LNCaP clone FGC (cell line): ENCODE measurements at regions not wholly inside any gene's neighbourhood (a gene's known extent, or its start where the extent isn't known, plus 50 kb on each side); places are given as distances from the start of the nearest gene placed in this dataset.

ENCODE experiments used
- DNase-seq: peaks from one replicate; pipeline ENCODE4 v3.0.0-alpha.2; 2011; ENCODE audit warnings: low read depth
- H3K4me3 ChIP-seq: 2 replicates; pipeline ENCODE4 v1.5.1; 2011; ENCODE audit warnings: mild to moderate bottlenecking, low read depth, low read length, control low read depth
- TF ChIP-seq, protein P1 (sequence below): IDR thresholded peaks from 2 replicates; pipeline ENCODE4 v1.5.1; 2012; ENCODE audit warnings: mild to moderate bottlenecking; ENCODE audit not compliant: control insufficient read depth, insufficient read depth; ENCODE audit errors: extremely low read depth

DNA sequence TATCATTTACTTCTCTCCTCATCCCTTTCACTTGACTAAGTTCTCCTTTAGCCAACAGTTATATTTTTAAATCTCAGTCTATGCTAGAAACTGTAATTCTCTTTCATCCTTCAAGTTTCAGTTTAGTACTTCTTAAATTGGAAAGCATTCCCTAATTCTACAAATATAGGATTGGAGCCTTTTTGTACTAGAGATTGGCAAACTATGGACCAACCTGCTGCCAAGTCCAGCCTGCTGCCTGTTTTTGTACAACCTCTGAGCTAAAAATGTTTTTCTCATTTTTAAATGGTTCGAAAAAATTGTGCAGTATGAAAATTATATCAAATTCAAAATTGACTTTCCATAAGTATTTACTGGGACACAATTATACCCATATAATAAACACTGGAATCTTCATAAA lies 1381.5 kb upstream of the SPRY2 start:
- TF ChIP-seq, protein P1, sequence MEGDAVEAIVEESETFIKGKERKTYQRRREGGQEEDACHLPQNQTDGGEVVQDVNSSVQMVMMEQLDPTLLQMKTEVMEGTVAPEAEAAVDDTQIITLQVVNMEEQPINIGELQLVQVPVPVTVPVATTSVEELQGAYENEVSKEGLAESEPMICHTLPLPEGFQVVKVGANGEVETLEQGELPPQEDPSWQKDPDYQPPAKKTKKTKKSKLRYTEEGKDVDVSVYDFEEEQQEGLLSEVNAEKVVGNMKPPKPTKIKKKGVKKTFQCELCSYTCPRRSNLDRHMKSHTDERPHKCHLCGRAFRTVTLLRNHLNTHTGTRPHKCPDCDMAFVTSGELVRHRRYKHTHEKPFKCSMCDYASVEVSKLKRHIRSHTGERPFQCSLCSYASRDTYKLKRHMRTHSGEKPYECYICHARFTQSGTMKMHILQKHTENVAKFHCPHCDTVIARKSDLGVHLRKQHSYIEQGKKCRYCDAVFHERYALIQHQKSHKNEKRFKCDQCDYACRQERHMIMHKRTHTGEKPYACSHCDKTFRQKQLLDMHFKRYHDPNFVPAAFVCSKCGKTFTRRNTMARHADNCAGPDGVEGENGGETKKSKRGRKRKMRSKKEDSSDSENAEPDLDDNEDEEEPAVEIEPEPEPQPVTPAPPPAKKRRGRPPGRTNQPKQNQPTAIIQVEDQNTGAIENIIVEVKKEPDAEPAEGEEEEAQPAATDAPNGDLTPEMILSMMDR, result no peak
- DNase-seq, result no peak
- H3K4me3 ChIP-seq, result no peak overlapping the region

DNA sequence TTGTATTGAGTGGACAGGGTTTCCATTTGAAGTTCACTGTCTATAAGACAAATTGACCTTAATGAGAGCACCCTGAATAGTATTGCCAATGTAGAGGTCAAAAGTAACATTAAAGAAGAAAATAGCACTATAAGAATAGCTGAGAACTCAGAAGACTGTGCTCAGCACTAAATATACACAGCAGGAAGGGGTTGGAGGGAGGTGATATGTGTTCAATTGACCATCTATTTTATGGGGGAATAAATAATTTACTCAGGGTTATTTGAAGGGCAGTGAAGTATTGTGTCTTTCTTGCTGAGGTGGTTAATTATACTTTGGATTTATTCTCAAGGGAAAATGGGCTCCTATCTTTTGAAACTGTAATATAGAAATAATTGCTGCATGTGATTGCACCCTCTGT lies 1380.5 kb upstream of the SPRY2 start:
- TF ChIP-seq, protein P1, result no peak

DNA sequence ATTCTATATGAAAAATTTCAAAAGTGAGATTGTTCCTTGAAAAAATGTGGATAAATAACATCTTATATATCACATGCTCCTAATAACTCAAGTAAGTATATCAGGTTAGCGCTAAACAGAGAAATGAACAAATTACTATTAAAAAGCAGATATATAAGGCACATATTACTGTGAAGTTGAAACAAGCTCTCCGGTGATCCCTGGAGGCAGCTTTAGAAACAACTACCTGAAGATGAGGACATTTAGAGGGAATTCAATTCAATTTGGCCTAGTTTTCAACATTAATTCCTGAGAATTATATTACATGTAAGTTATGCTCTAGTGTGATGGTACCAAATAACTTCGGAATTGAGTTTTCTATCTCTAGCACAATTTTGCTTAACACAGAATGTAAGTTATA lies 1373.6 kb upstream of the SPRY2 start:
- H3K4me3 ChIP-seq, result no peak overlapping the region
- no peak for DNase-seq
- TF ChIP-seq, protein P1, result no peak

More for the DNA sequence above, 1380.5 kb upstream of the SPRY2 start:
- H3K4me3 ChIP-seq, result no peak overlapping the region
- DNase-seq, result no peak

DNA sequence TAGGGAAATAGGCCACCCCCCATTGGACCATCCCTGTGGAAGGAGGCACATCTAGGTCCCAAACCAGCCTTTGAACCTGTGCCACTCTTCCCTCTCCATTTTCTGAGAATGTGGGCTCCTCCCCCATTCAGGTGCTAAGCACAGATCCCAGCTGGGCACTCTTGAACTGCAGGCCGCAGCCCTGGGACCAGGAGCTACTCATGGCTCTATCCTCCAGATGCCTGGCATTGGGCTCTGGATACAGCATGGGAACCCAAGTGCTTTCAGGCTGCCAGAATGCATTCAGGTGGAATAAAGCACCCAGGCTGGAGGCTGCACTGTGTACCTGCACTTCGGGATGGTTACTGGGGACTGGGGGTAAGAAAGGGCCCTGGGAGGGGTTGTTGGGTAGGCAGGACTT lies 1372.3 kb upstream of the SPRY2 start:
- no peak overlapping the region for H3K4me3 ChIP-seq
- TF ChIP-seq, protein P1, result no peak
- no peak for DNase-seq

DNA sequence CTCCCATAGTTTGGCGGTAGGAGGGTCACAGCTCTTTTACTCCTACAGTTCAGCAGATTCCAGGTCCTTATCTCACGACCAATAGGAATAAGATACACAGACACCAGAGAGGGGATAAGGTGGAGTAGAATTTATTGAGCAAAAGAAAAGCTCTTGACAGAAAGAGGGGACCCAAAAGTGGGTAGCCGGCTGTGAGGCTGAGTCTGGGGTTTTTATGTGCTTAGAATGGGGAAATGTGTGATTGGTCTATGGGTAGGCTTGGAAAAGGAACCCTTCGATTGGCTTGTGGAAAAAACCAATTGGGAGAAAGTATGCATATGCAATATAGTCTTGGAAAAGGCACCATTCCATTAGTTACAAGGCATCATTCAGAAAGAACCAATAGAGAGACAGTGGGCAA lies 1356.9 kb upstream of the SPRY2 start:
- DNase-seq, result no peak
- TF ChIP-seq, protein P1, result no peak
- no peak overlapping the region for H3K4me3 ChIP-seq

DNA sequence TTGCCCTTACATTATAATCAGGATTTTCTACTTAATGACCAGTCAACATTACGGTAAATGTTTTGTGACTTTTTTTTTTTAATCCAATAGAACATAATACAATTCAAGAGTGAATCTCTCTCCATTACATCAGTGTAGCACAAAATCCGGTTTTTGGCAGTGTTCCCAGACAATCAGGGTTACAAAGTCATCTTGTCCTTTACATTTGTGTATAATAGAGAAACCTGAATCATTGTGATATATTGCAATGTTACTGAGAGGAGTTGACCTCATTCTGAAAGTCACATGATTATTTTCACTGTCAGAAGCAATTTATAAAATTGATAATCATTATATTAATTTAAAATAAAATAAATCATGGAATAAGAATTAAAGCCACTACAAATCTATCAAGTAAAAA lies 1346.0 kb upstream of the SPRY2 start:
- TF ChIP-seq, protein P1, result no peak
- no peak overlapping the region for H3K4me3 ChIP-seq
- DNase-seq, result no peak

DNA sequence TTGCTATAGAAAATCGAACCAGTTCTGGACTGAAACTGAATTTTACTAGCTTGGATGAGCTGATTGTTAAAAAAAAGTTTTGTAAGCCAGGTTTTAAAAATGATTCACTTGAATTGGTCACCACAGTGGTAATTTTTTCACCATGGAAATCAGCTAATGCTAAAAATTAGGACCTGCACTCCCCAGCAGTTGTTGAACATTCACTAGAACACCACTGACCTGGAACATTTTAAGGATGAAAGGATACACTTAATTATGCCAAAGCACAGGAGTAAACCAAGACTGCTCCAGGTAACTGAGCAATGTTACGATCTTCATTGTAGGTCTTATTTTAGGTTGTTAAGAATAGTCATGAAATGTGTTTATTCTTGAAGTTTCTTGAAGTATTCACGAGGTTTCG lies 1342.6 kb upstream of the SPRY2 start:
- no peak overlapping the region for H3K4me3 ChIP-seq
- DNase-seq, result no peak
- TF ChIP-seq, protein P1, result no peak
